Mesenchymal stem cell (in vitro differentiated cells and primary cell): ENCODE measurements at regions not wholly inside any gene's neighbourhood (a gene's known extent, or its start where the extent isn't known, plus 50 kb on each side); places are given as distances from the start of the nearest gene placed in this dataset.

Experiments used
- DNase-seq: peaks from one replicate; pipeline ENCODE4 v3.0.0-alpha.2; 2013
- H2AFZ ChIP-seq: one replicate; pipeline ENCODE4 v1.6.1; 2013; ENCODE audit warnings: low read depth, mild to moderate bottlenecking, control low read depth, inconsistent platforms, low read length, moderate library complexity
- H2AK5ac ChIP-seq: 2 replicates; pipeline ENCODE4 v1.6.1; 2013; ENCODE audit warnings: low read length, moderate library complexity, mild to moderate bottlenecking, inconsistent platforms; ENCODE audit not compliant: severe bottlenecking
- H2BK120ac ChIP-seq: one replicate; pipeline ENCODE4 v1.6.1; 2013; ENCODE audit warnings: low read depth, mild to moderate bottlenecking, inconsistent platforms, low read length, moderate library complexity
- H2BK12ac ChIP-seq, 2 experiments: one replicate each; pipeline ENCODE4 v1.6.1; 2013; ENCODE audit warnings: inconsistent platforms in 2 of 2, low read length in 2 of 2, mild to moderate bottlenecking in 2 of 2, moderate library complexity in 2 of 2, control low read depth in 1 of 2
- H2BK15ac ChIP-seq: one replicate; pipeline ENCODE4 v1.6.1; 2013; ENCODE audit warnings: mild to moderate bottlenecking, low read depth, inconsistent platforms; ENCODE audit not compliant: poor library complexity, severe bottlenecking
- H2BK5ac ChIP-seq: 2 replicates; pipeline ENCODE4 v1.6.1; 2013; ENCODE audit warnings: low read depth, mild to moderate bottlenecking, low read length, control low read depth, inconsistent platforms; ENCODE audit not compliant: poor library complexity, severe bottlenecking
- H3K14ac ChIP-seq, 2 experiments: one replicate each; pipeline ENCODE4 v1.6.1; 2013; ENCODE audit warnings: inconsistent platforms in 2 of 2, low read length in 2 of 2, control low read depth in 1 of 2, mild to moderate bottlenecking in 1 of 2, moderate library complexity in 1 of 2
- H3K18ac ChIP-seq, 2 experiments: one replicate each; pipeline ENCODE4 v1.6.1; 2013; ENCODE audit warnings: inconsistent platforms in 2 of 2, low read length in 2 of 2, control low read depth in 1 of 2, low read depth in 1 of 2, mild to moderate bottlenecking in 1 of 2
- H3K23ac ChIP-seq, 2 experiments: one replicate each; pipeline ENCODE4 v1.6.1; 2013; ENCODE audit warnings: inconsistent platforms in 2 of 2, low read length in 2 of 2, mild to moderate bottlenecking in 2 of 2, moderate library complexity in 2 of 2, control low read depth in 1 of 2
- H3K27ac ChIP-seq: 2 replicates; pipeline ENCODE4 v1.5.1; 2013; ENCODE audit warnings: mild to moderate bottlenecking, moderate library complexity, low read length, control low read depth, inconsistent platforms; ENCODE audit not compliant: poor library complexity, severe bottlenecking
- H3K27me3 ChIP-seq, 2 experiments: 2 replicates each; pipeline versions ENCODE4 v1.6.1 to v1.7.0; 2013; ENCODE audit warnings: low read length in 2 of 2, mild to moderate bottlenecking in 2 of 2, moderate library complexity in 2 of 2, control low read depth in 1 of 2, inconsistent platforms in 1 of 2; ENCODE audit not compliant: control insufficient read depth in 1 of 2, insufficient read depth in 1 of 2
- H3K36me3 ChIP-seq, 2 experiments: 2 replicates each; pipeline versions ENCODE4 v1.6.1 to v1.7.0; 2013; ENCODE audit warnings: low read length in 2 of 2, control low read depth in 1 of 2, inconsistent platforms in 1 of 2, low read depth in 1 of 2, mild to moderate bottlenecking in 1 of 2; ENCODE audit not compliant: insufficient read depth in 2 of 2, control insufficient read depth in 1 of 2
- H3K4ac ChIP-seq, 2 experiments: one replicate each; pipeline ENCODE4 v1.6.1; 2013; ENCODE audit warnings: inconsistent platforms in 2 of 2, low read length in 2 of 2, mild to moderate bottlenecking in 2 of 2, moderate library complexity in 2 of 2, control low read depth in 1 of 2, low read depth in 1 of 2
- H3K4me1 ChIP-seq: 2 replicates; pipeline ENCODE4 v1.6.1; 2013; ENCODE audit warnings: low read depth, low read length, control low read depth; ENCODE audit not compliant: control insufficient read depth, insufficient read depth
- H3K4me2 ChIP-seq: 2 replicates; pipeline ENCODE4 v1.6.1; 2013; ENCODE audit warnings: low read length, mild to moderate bottlenecking, inconsistent platforms; ENCODE audit not compliant: poor library complexity, severe bottlenecking
- H3K4me3 ChIP-seq, 2 experiments: 2 replicates each; pipeline versions ENCODE4 v1.5.1 to v1.7.0; 2013; ENCODE audit warnings: low read length in 2 of 2, mild to moderate bottlenecking in 2 of 2, control low read depth in 1 of 2, low read depth in 1 of 2; ENCODE audit not compliant: insufficient read depth in 1 of 2
- H3K79me1 ChIP-seq: replicated peaks from 2 replicates; pipeline ENCODE4 v1.6.1; 2013; ENCODE audit warnings: mild to moderate bottlenecking, control low read depth, low read length, inconsistent platforms; ENCODE audit not compliant: poor library complexity, severe bottlenecking
- H3K9ac ChIP-seq: 2 replicates; pipeline ENCODE4 v1.7.0; 2013; ENCODE audit warnings: mild to moderate bottlenecking, low read length, moderate library complexity
- H3K9me3 ChIP-seq: 2 replicates; pipeline ENCODE4 v1.7.0; 2013; ENCODE audit warnings: mild to moderate bottlenecking, low read length; ENCODE audit not compliant: control insufficient read depth
- H4K8ac ChIP-seq: one replicate; pipeline ENCODE4 v1.6.1; 2013; ENCODE audit warnings: inconsistent platforms, mild to moderate bottlenecking, low read length, moderate library complexity
- H4K91ac ChIP-seq: one replicate; pipeline ENCODE4 v1.6.1; 2013; ENCODE audit warnings: mild to moderate bottlenecking, low read length, inconsistent platforms
- WGBS: methylation state at CpG from one replicate; pipeline ENCODE4 v1.1.7; 2013; ENCODE audit warnings: mixed read lengths; 5-methylcytosine and 5-hydroxymethylcytosine counted together

DNA sequence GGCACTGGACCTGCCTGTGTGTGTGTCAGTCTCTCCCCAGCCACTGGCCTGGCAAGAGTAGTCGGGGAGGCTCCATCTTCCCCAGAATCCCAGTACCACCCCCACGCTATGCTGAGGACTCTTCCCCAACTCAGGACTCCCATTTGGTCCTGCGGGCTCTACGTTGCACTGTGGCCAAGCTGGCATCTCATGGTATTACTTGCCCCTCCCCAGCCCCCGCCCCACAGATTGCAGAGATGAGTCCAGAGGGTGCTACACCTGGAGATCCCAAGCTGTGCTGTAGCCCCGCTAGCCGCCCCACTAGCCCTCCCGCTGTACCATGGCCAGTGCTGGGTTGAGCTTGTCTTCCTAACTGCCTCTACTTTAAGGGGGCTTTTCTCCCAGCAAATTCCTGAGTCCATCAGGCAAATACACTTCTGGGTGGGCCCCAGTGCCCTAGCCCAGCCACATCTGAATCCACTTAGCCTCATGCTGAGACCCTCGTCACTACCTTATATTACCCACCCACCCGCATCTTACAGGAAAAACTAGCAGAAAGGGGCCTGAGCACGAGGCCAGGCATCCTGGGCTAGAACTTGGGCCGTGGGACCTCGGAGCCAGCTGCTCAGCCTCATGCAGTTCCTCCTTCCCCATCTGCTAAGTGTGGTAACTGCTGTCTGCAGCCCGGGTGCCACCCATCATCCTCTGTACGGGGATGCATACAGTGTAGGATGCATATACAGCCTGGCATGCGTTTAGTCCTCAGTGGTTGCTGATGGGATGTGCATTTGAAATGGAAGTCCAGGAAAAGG is 65.8 kb upstream of the CACUL1 start:
- peaks cover 0 to 5% of the 10 kb centered on the region in 2 experiments for H3K27me3 ChIP-seq
- no peak overlapping the region for H2AFZ ChIP-seq
- H3K79me1 ChIP-seq, result no peaks in the 10 kb centered on the region
- H3K9ac ChIP-seq, result no peak overlapping the region
- H3K36me3 ChIP-seq, result no peaks in the 10 kb centered on the region
- no peak overlapping the region for H3K4me3 ChIP-seq
- no peak overlapping the region for H2BK15ac ChIP-seq
- no peak overlapping the region for H2BK12ac ChIP-seq
- H2BK120ac ChIP-seq, result no peak overlapping the region
- no peak overlapping the region for H3K27ac ChIP-seq
- no peak overlapping the region for H2BK5ac ChIP-seq
- no peak overlapping the region for H3K4me2 ChIP-seq
- H3K4me1 ChIP-seq, result peaks cover 3% of the 10 kb centered on the region
- H3K9me3 ChIP-seq, result no peaks in the 10 kb centered on the region
- 88% methylated on average over 16 of the region's 16 CpGs for WGBS
- no peak overlapping the region for H3K14ac ChIP-seq
- no peak overlapping the region for H2AK5ac ChIP-seq
- H3K4ac ChIP-seq, result no peak overlapping the region
- DNase-seq, result no peak
- no peak overlapping the region for H3K18ac ChIP-seq
- H3K23ac ChIP-seq, result no peak overlapping the region
- no peak overlapping the region for H4K8ac ChIP-seq
- no peak overlapping the region for H4K91ac ChIP-seq

DNA sequence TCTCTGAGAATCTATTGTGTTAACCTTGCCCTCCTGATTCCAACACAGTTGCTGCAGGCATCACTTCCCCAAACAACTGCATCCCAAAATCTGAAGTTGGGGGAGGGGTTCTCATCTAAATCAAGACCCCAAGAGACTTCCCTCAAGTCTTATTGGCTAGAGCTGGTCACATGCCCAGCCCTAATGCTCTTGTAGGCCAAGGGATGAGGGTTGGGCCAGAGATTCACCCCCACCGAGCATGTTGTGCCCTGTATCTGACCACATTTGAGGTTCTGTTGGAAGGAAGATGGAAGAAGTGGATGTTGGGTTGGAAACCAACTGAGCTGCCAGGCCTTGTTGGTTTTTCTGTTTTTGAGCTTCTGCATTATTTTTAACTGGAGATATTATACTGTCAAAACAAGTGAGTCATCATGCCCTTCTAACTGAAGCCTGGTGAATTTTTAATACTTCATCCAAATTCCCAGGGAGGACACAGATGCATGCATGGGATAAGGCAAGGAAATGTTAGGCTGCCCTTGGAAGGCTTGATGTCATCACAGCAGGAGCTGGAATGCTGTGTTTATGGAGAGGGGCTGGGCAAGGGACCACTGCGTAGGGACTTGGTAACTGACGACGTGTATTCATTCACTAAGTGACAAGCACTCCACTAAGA is 68.6 kb upstream of the CACUL1 start:
- no peaks in the 10 kb centered on the region for H3K36me3 ChIP-seq

DNA sequence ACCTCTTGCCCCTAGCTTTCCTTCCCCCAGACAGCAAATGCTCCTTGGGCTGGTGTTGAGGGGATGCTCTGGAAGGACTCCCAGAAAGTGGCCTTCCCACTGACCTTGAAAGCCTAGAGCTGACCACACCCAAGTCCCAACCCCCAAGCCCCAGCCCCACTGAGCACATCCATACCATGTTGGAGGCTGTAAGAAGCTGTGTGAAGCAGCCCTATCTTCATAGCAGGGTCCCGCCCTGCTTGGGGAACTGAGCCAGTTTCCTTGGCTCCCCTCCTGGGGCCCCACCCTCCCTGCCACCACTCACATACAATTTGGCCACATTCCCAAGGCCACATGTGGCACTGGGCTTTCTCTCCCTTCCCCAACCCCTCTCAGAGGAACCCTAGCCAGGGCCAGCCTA is 72.3 kb upstream of the CACUL1 start:
- Histone ChIP-seq H2BK15ac (no peak overlapping the region), H3K18ac (no peak overlapping the region), H2AFZ (no peak overlapping the region), H4K91ac (no peak overlapping the region), H3K4ac (no peak overlapping the region), H3K9me3 (no peaks in the 10 kb centered on the region), H3K4me1 (peaks cover 3% of the 10 kb centered on the region), H3K4me2 (no peak overlapping the region), H3K9ac (no peak overlapping the region), H4K8ac (no peak overlapping the region), H3K27me3 (peaks cover 9 to 20% of the 10 kb centered on the region in 2 experiments), H2BK12ac (no peak overlapping the region), H3K36me3 (no peaks in the 10 kb centered on the region), H3K14ac (no peak overlapping the region), H3K79me1 (no peaks in the 10 kb centered on the region), H2BK5ac (no peak overlapping the region), H3K4me3 (no peak overlapping the region), H3K27ac (no peak overlapping the region), H3K23ac (no peak overlapping the region), H2AK5ac (no peak overlapping the region), H2BK120ac (no peak overlapping the region)
- no peak for DNase-seq
- 50% methylated on average over 1 of the region's 1 CpG for WGBS

More for the DNA sequence above, 68.6 kb upstream of the CACUL1 start:
- WGBS, result 70% methylated on average over 4 of the region's 4 CpGs
- H4K8ac ChIP-seq, result no peak overlapping the region
- no peak overlapping the region for H3K9ac ChIP-seq
- H3K18ac ChIP-seq, result no peak overlapping the region
- H2BK5ac ChIP-seq, result no peak overlapping the region
- H3K4me2 ChIP-seq, result no peak overlapping the region
- no peak overlapping the region for H3K14ac ChIP-seq
- H3K23ac ChIP-seq, result no peak overlapping the region
- H3K4ac ChIP-seq, result no peak overlapping the region
- peaks cover 3% of the 10 kb centered on the region for H3K4me1 ChIP-seq
- H4K91ac ChIP-seq, result no peak overlapping the region
- no peaks in the 10 kb centered on the region for H3K9me3 ChIP-seq
- H3K27me3 ChIP-seq, result peaks cover 0 to 10% of the 10 kb centered on the region in 2 experiments
- H3K27ac ChIP-seq, result no peak overlapping the region
- no peak overlapping the region for H3K4me3 ChIP-seq
- DNase-seq, result no peak
- no peak overlapping the region for H2BK12ac ChIP-seq
- no peak overlapping the region for H2BK15ac ChIP-seq
- no peaks in the 10 kb centered on the region for H3K79me1 ChIP-seq
- H2AFZ ChIP-seq, result no peak overlapping the region
- H2BK120ac ChIP-seq, result no peak overlapping the region
- H2AK5ac ChIP-seq, result no peak overlapping the region

DNA sequence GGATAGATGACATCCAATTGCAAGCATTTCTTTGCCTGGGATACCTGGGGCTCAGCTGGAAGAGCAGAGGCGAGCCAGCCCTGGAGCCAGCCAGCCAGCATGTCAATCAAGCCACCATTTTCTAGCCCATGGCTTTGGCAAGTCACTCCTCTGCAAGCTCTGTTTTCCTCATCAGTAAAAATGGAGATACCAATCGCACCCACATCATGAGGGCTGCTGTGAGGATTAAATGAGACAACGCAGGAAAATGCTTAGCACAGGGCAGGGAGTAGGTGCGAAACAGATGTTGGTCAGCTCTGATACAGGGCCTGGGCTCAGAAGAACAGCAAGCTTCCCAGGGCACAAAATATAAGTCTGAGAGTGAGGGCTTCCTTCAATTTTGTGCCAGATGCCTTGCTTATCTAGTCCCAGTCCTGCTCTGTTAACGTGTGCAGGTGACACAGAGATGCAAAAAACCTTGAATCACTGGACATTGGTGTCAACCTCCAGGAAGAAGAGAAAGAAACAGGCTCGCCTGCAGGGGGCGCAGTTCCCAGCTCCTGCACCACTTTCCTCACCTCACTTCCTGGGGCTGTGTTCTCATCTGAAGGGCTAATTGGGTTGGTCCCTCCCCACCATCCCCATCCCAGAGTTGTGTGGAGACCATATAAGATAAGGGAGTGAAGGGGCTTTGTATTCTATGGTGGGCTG is 72.8 kb upstream of the CACUL1 start:
- no peak overlapping the region for H3K23ac ChIP-seq
- peaks cover 3% of the 10 kb centered on the region for H3K4me1 ChIP-seq
- H4K8ac ChIP-seq, result no peak overlapping the region
- no peak overlapping the region for H3K4ac ChIP-seq
- H4K91ac ChIP-seq, result no peak overlapping the region
- no peak overlapping the region for H3K9ac ChIP-seq
- H2AFZ ChIP-seq, result no peak overlapping the region
- H3K9me3 ChIP-seq, result no peaks in the 10 kb centered on the region
- no peak overlapping the region for H3K4me3 ChIP-seq
- no peak overlapping the region for H2BK5ac ChIP-seq
- H3K27ac ChIP-seq, result no peak overlapping the region
- H3K18ac ChIP-seq, result no peak overlapping the region
- H2AK5ac ChIP-seq, result no peak overlapping the region
- no peak for DNase-seq
- no peak overlapping the region for H2BK120ac ChIP-seq
- H2BK15ac ChIP-seq, result no peak overlapping the region
- no peak overlapping the region for H2BK12ac ChIP-seq
- H3K4me2 ChIP-seq, result no peak overlapping the region
- peaks cover 9 to 20% of the 10 kb centered on the region in 2 experiments for H3K27me3 ChIP-seq
- no peaks in the 10 kb centered on the region for H3K36me3 ChIP-seq
- H3K79me1 ChIP-seq, result no peaks in the 10 kb centered on the region
- 90% methylated on average over 5 of the region's 7 CpGs for WGBS
- no peak overlapping the region for H3K14ac ChIP-seq
